ENCODE measurements at regions not wholly inside any gene's neighbourhood (a gene's known extent, or its start where the extent isn't known, plus 50 kb on each side); places are given as distances from the start of the nearest gene placed in this dataset.

- no peak for TF ChIP-seq CTCF (IDR thresholded peaks at IDR 0.05; ENCODE audit: control extremely low read depth, extremely low read depth)
- no peak overlapping the region for H3K4me3 ChIP-seq
- no peak overlapping the region for H3K9ac ChIP-seq (ENCODE audit: insufficient read depth in 1 of 2, low read length in 2 of 2)
- H3K27me3 ChIP-seq (ENCODE audit: control insufficient read depth in 3 of 3, insufficient read depth in 3 of 3, low read length in 2 of 3): no peaks in the 10 kb centered on the region
- H3K36me3 ChIP-seq (ENCODE audit: control insufficient read depth in 4 of 4, insufficient read depth in 4 of 4, low read length in 4 of 4): no peaks in the 10 kb centered on the region
- DNase-seq (no peak), ATAC-seq (ENCODE audit: insufficient read depth, low FRiP score) (no peak)
- H3K9me3 ChIP-seq (ENCODE audit: control insufficient read depth in 4 of 4, insufficient read depth in 3 of 4, low read length in 3 of 4): no peaks in the 10 kb centered on the region
- no peak overlapping the region for H3K27ac ChIP-seq (ENCODE audit: low read depth in 1 of 2, low read length in 1 of 2)
- 95 to 96% methylated on average over 2 of the region's 2 CpGs for WGBS, 2 donors
- H3K4me1 ChIP-seq (ENCODE audit: control insufficient read depth in 5 of 5, insufficient read depth in 5 of 5, low read length in 5 of 5): no peaks in the 10 kb centered on the region
These were observed 586.9 kb upstream of the KIRREL3 start for GRCh38 chr11:127587511-127587910.

GRCh38 chr11:127576210-127576609 lies 575.6 kb upstream of the KIRREL3 start:
- 89 to 91% methylated on average over 7 of the region's 7 CpGs for WGBS, 2 donors
- no peaks in the 10 kb centered on the region for H3K36me3 ChIP-seq (ENCODE audit: control insufficient read depth in 4 of 4, insufficient read depth in 4 of 4, low read length in 4 of 4)
- H3K4me1 ChIP-seq (ENCODE audit: control insufficient read depth in 5 of 5, insufficient read depth in 5 of 5, low read length in 5 of 5): no peaks in the 10 kb centered on the region
- DNase-seq (no peak), ATAC-seq (ENCODE audit: insufficient read depth, low FRiP score) (no peak)
- peaks cover 0 to 2% (median under 1%) of the 10 kb centered on the region in 4 donors for H3K9me3 ChIP-seq (ENCODE audit: control insufficient read depth in 4 of 4, insufficient read depth in 3 of 4, low read length in 3 of 4)
- H3K27ac ChIP-seq (ENCODE audit: low read depth in 1 of 2, low read length in 1 of 2): no peak overlapping the region
- no peak for TF ChIP-seq CTCF (IDR thresholded peaks at IDR 0.05; ENCODE audit: control extremely low read depth, extremely low read depth)
- H3K9ac ChIP-seq (ENCODE audit: insufficient read depth in 1 of 2, low read length in 2 of 2): no peak overlapping the region
- no peaks in the 10 kb centered on the region for H3K27me3 ChIP-seq (ENCODE audit: control insufficient read depth in 3 of 3, insufficient read depth in 3 of 3, low read length in 2 of 3)
- H3K4me3 ChIP-seq: no peak overlapping the region

GRCh38 chr11:127574478-127574877 lies 573.9 kb upstream of the KIRREL3 start:
- H3K4me3 ChIP-seq: no peak overlapping the region
- 72 to 88% methylated on average over 5 of the region's 5 CpGs for WGBS, 2 donors
- ATAC-seq (ENCODE audit: insufficient read depth, low FRiP score) (no peak), DNase-seq (no peak)
- H3K27me3 ChIP-seq (ENCODE audit: control insufficient read depth in 3 of 3, insufficient read depth in 3 of 3, low read length in 2 of 3): no peaks in the 10 kb centered on the region
- no peak for TF ChIP-seq CTCF (IDR thresholded peaks at IDR 0.05; ENCODE audit: control extremely low read depth, extremely low read depth)
- H3K36me3 ChIP-seq (ENCODE audit: control insufficient read depth in 4 of 4, insufficient read depth in 4 of 4, low read length in 4 of 4): no peaks in the 10 kb centered on the region
- no peaks in the 10 kb centered on the region for H3K4me1 ChIP-seq (ENCODE audit: control insufficient read depth in 5 of 5, insufficient read depth in 5 of 5, low read length in 5 of 5)
- peaks cover 0 to 2% (median under 1%) of the 10 kb centered on the region in 4 donors for H3K9me3 ChIP-seq (ENCODE audit: control insufficient read depth in 4 of 4, insufficient read depth in 3 of 4, low read length in 3 of 4)
- H3K9ac ChIP-seq (ENCODE audit: insufficient read depth in 1 of 2, low read length in 2 of 2): no peak overlapping the region
- H3K27ac ChIP-seq (ENCODE audit: low read depth in 1 of 2, low read length in 1 of 2): no peak overlapping the region

GRCh38 chr11:127568891-127569290 lies 568.3 kb upstream of the KIRREL3 start:
- WGBS, 2 donors: 81 to 83% methylated on average over 3 of the region's 3 CpGs

More at GRCh38 chr11:127568891-127569290, 568.3 kb upstream of the KIRREL3 start:
- H3K4me1 ChIP-seq (ENCODE audit: control insufficient read depth in 5 of 5, insufficient read depth in 5 of 5, low read length in 5 of 5): no peaks in the 10 kb centered on the region
- H3K36me3 ChIP-seq (ENCODE audit: control insufficient read depth in 4 of 4, insufficient read depth in 4 of 4, low read length in 4 of 4): no peaks in the 10 kb centered on the region
- H3K9ac ChIP-seq (ENCODE audit: insufficient read depth in 1 of 2, low read length in 2 of 2): no peak overlapping the region
- no peak overlapping the region for H3K27ac ChIP-seq (ENCODE audit: low read depth in 1 of 2, low read length in 1 of 2)
- no peak overlapping the region for H3K4me3 ChIP-seq
- DNase-seq (no peak), ATAC-seq (ENCODE audit: insufficient read depth, low FRiP score) (no peak)
- peaks cover 0 to 2% (median 0%) of the 10 kb centered on the region in 4 donors for H3K9me3 ChIP-seq (ENCODE audit: control insufficient read depth in 4 of 4, insufficient read depth in 3 of 4, low read length in 3 of 4)
- no peaks in the 10 kb centered on the region for H3K27me3 ChIP-seq (ENCODE audit: control insufficient read depth in 3 of 3, insufficient read depth in 3 of 3, low read length in 2 of 3)
- TF ChIP-seq CTCF (IDR thresholded peaks at IDR 0.05; ENCODE audit: control extremely low read depth, extremely low read depth): no peak
